ENCODE measurements at regions not wholly inside any gene's neighbourhood (a gene's known extent, or its start where the extent isn't known, plus 50 kb on each side); places are given as distances from the start of the nearest gene placed in this dataset.
"Not testable (repeated sequence)": the region's sequence is repeated elsewhere in the genome, so short reads cannot be mapped to it uniquely, and the experiment has no call there.

DNA sequence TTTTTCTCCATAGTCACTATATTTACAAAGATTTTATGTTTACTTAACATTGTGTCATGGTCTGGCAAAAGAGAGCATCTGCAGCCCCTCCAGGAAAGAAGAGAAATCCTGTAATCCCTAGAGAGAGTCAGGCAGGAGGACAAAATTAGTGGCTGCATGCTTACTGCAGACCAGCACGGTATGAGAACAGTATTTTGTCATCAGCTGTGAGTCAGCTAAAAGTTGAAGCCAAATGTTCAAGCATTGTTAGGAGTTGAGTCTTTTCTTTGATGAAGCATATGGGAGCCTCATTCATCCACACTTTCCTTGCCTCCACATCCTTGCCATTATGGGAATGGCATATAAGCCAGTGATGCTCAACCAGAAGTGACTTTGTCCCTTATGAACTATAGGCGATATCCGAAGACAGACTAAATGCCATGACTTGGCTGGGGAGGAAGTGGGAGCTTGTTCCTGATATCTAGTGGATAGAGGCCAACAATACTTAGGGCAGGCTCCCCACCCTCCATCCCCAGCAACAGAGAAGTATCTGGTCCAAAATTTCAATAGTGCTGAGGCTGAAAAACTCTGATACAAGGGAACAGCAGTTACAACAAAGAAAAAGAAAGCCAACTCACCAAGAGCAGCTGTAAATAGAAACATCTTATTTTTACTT is 112.0 kb upstream of the OR5AK2 start:
- DNase-seq: no peak

DNA sequence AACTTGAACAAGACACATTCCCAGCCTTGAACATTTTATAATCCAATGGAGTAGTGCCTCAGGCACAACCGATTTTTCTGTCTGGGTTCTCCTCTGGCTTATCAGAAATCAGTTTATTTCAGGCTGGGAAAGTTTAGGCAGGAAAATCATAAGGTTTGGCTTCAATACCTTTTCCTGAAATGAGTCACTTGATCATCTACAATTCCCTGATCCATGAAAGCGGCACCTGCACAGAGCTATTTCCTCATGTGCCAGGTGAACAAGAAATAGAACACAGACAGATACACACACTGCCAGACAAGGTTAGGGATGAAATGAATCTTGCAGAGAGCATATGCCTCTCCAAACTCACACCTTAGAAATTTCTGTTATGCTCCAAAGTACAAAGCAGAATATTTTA is 106.7 kb upstream of the OR9G4 start:
- no peak for DNase-seq

DNA sequence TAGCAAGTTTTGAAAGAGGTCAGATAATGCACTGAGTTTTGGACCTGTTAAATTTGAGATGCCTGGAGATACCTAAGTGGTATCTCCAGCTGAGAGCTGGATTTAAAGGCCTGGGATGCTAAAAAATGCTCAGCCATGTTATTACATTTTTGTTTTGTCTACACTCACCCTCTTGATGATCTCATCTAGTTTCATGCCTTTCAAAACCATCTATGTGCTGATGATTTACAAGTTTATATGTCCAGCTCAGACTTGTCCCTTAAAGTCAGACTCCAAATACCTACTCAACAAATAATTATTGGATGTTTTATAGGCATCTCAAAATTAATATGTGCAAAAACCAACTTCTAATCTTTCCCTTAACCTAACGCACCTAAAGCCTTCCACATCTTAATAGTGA is 103.6 kb upstream of the OR9G4 start:
- no peak for DNase-seq

DNA sequence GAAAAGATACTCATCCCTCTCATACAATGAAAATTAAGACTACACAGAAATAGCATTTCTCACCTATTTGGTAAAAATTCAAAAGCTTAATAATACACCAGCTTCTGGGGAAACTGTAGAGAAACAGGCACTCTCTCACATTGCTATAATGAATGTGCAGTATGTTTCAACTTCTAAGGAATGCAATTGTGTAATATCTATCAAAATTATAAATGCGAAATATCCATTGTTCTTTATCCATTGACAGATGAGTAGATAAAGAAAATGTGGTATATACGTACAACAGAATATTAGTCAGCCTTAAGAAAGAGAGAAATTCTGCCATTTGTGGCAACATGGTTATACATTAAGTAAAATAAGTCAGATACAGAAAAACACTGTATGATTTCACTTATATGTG is 101.4 kb upstream of the OR9G4 start:
- no peak for DNase-seq

DNA sequence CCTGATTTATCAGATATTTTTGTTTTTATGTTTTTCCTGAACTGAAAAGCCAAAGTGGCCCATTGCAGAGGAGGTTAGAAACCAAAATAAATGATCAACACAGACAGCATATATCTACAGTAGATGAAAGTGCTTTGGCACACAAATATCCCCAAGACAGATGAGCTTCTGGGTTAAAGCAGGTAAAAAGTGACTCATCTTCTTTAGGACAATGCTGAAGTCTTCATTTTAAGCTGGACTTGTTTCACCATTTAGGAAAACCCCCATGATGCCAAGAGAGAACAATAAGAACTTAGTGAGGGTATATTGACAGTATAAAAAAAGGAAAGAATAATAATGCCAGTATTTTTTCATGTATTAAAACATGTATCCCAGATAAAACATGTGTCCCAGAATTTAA is 100.8 kb upstream of the OR9G4 start:
- DNase-seq: no peak

DNA sequence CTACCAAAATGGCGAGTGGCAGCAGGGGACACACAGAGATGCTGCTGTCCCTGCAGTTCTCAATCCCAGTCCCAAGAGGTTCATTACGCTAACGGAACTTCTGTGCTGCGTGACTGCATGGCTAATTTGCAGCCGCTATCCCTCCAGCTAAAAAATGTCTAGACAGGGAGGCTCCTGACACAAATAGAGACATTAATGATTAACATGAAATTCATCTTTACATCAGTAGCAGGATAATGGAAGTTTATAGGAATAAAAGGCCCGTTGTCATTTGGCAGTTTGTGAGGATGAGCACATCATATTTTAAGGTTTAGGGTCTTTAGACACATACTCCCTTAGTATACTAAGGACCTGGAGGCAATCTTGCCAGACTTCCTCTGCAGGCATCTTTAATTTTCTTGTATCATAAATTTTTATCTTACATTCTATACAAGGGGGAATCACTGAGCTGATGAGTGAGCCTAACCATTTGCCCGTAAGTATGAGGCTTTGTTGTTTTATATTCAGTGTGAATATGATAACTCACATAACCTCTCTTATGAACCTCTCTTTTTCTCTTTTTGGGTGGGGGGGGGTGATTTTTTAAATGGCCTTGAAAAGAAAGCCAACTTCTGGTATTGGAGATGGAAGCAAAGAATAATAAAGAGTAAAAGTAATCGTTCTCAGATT is 99.8 kb upstream of the OR9G4 start:
- no peak for DNase-seq

DNA sequence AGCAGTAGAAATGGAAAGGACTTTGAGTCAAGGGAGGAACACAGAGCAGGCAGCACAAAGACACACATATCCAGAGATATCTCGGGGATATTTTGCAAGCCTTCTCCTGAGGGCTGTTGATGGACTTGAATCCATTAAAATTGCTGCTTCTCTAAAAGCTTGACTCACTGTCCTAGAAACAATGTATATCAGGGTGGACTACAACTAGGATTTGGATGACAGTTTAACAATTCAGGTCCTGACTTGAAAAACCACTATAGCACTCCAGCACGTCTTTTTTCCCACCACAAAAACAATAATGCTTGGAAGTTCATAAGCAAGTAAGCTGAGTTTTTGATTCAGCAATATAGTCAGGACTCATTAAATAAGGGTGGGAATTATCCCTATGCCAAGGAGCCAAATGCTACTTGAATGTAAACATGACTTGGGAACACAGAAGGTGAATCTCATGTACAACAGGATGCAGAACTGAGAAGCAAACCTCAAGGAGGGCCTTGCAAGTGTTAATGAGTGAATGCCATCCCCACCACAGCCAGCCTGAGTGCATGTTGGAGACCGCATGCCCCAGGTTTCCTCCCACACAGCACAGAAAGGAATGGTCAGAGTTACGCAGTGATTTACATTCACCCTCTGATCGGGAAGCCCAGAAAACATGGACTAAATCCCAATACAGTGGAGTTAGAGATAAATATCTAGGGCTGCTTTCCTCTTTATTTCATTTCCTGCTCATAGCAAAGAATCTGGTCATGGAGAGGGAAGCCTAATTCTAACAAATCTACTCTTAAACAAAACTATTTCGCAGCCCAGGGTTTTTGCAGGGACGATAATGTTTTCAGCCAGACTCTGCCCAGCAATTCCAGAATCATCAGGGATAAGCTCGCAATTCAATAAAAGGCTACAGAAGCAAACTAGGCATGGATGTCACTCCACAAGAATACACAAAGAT is 98.4 kb upstream of the OR9G4 start:
- no peak for DNase-seq

DNA sequence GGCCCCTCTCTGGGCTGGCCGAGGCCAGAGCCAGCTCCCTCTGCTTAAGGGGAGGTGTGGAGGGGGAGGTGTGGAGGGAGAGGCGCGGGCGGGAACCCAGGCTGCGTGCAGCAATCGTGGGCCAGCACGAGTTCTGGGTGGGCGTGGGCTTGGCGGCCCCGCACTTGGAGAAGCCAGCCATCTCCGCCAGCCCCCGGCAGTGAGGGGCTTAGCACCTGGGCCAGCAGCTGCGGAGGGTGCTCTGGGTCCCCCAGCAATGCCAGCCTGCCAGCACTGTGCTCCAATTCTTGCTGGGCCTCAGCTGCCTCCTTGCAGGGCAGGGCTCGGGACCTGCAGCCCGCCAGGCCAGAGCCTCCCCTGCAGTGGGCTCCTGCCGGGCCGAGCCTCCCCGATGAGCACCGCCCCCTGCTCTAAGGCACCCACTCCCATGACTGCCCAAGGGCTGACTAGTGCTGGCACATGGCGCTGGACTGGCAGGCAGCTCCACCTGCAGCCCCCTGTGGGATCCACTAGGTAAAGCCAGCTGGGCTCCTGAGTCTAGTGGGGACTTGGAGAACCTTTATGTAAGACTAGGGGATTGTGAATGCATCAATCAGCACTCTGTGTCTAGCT is 96.7 kb upstream of the OR9G4 start:
- DNase-seq: no peak

DNA sequence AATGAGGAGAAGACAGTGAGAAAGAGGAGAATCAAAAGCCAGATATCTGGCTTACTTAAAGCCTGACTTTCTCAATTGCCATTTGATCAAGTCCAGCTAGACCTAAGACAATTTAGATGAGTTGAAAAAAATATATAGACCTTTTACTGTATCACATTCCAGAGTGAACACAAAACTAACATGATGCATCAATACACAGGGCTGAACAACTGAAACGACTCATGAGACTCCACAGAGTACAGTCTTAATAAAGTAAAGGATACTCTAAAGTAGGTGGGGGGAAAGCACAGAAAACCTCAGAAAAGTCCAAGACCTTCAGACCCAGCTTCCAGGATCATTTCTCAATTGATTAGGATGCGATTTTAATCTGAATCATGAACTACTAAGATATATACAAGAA is 95.3 kb upstream of the OR9G4 start:
- DNase-seq: no peak

DNA sequence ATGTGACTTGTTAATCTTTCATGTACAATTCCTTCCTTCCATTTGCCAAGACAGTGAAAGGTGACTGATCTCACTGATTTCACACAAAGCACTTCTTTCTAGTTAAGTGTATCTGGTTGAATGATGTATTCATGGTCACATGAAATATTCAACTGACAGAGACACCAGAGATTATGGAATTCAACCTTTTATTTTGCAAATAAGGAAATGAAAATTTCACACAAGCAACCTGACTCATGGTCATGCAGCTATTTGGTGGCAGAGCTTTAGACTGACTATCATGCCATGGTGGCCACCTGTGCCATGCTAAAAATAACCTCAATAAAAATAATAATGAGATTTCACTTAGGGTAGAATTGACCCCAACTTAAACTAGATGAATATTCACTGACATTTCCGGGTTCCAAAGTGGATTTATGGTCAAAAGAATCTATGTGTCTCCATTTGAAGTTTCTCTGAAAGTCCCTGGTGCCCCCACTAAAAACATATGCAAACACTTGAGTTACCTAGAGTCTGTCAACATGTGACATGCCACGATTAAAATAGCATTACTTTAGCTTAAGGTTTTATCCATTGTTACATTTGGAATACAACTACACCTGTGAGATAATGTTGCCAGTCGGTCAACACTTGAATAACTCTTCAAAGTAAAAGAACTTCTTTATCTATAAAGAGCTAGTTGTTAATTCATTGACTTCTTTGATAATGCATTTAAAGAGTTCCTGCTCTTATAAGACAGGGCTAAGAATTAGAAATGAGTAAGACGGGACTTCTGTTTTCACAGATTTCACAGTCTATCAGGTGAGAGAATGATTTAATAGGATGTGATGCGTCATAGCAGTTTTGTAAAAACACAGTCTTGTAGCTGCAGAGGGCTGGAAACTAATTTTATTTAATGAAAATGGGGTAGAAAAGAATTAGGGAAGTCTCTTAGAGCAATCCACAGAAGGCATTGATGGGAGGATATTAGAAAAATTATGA is 94.6 kb upstream of the OR9G4 start:
- DNase-seq: no peak

DNA sequence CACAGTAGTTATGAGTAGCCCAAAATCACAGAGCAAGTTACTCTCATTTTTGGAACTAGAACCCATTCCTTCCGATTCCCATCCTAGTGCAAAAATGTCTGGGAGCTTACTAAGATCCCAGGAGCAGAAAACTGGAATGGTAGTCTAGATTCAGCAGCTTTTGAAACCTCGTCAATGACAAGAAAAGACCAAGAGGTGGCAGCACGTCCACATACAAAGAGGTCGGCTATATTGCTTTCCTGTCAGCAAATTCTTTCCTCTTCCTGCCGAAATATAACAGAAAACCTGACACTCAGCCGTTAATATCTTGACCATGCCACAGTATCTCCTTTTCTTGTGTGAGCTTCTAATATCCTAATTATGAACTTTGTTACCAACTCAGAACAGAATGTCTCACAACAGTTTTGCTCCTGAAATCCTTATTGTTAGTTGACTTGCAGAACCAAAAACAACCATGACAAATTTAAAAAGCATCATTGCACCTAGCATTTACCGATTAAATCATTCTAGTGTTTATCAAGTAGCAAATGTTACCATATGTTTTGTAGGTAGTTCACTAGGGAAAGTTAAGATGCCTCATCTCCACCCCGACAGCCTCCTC is 92.8 kb upstream of the OR9G4 start:
- DNase-seq: peak; percentile 64

DNA sequence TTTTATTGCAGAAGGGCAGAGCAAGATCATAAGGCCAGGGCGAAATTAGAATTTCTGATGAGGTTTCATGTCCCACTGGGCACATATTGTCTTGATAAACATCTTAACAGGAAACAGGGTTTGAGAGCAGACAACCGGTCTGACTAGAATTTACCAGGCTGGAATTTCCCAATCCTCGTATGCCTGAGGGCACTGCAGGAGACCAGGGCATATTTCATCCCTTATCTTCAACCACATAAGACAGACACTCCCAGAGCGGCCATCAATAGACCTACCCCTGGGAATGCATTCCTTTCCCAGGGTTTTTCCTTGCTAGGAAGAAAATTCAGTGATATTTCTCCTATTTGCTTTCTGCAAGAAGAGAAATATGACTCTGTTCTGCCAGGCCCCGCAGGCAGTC is 78.9 kb upstream of the OR9G4 start:
- not testable (repeated sequence) for DNase-seq

DNA sequence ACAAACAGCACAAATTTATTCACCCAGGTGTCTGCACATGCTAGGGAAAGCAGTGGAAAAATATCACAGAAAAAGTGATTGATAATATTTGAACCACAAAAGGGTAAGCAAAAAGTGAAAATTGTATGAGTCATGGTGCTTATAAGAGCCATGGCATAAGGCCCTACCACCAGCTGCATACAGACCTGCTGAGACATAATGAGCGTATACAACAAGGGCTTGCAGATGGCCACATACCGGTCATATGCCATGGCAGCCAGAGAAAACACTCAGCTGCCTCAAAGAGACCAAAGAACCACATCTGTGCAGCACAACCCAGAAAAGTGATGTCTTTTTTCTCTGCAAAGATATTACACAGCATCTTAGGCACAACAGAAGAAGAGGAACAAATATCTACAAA is 71.4 kb upstream of the OR9G4 start:
- DNase-seq: no peak

DNA sequence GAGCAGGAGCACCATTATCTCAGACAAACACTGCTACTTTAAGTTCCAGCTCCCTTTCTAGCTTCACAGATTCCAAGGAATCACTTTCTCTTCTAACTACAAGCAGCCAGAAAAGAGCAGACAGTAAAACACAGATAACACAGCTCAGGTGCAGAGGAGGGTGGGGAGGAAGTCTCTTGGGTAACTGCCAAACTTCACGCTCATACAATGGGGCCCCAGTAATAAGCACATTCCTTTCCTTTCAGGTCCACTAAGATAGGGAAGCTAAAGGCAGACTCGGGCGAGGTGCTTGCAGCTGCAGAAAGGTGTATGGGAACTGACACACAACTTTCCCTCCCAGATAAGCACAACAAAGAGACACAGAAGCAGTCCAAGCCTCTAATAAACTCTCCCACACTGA is 69.2 kb upstream of the OR9G4 start:
- DNase-seq: no peak

DNA sequence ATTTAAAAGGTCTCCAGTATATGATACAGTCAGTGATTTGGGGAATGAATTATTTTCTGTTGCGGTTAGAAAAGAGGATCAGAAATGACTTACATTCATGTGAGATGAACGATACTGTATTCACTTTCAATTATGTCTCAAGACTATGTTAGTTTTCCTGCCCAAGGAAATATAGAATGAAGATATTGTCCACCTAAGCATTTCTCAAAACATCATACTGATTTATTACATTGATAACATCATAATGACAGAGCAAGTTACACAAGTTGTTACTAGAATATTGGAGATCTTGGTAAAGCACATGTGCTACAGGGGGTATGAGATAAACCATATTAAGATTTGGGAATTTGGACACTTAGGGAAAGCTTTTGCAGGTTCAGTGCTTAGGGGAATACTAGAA is 67.8 kb upstream of the OR9G4 start:
- DNase-seq: no peak

DNA sequence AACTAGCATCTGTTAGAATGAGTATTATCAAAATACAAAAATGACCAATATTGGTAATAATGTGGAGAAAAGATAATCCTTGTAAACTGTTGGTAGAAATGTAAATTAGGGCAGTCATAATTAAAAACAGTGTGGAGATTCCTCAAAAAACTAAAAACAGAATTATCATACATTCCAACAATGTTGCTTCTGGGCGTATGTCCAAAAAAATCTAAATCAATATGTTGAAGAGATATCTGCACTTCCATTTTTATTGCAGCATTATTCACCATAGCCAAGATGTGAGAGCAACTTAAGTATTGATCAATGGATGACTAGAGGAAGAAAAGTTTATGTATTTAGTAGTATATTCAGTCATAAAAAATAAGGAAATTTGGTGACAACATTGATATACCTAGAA is 59.8 kb upstream of the OR9G4 start:
- DNase-seq: no peak

DNA sequence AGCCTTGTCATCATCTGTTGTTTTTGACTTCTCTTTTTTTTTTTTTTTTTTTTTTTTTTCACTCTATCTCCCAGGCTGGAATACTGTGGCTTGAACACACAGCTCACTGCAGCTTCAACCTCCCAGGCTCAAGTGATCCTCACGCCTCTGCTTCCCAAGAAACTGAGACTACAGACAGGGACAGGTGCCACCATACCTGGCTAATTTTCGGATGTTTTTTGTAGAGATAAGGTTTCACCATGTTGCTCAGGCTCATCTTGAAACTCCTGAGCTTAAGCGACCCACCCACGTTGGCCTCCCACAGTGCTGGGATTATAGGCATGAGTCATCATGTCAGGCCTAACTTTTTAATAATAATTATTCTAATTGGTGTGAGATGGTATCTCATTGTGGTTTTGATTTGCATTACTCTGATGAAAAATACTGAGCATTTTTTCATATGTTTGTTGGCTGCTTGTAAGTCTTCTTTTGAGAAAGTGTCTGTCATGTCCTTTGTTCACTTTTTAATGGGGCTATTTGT is 51.3 kb upstream of the OR9G4 start:
- no peak for DNase-seq

All from islet precursor cell (in vitro differentiated cells).